Stimulated activated CD4-positive, alpha-beta T cell treated with anti-CD3 and anti-CD28 coated beads, Interleukin-4, amount 100 ng/mL, for 24 hours (primary cell): ENCODE measurements at regions not wholly inside any gene's neighbourhood (a gene's known extent, or its start where the extent isn't known, plus 50 kb on each side); places are given as distances from the start of the nearest gene placed in this dataset.
"Not testable (repeated sequence)": the region's sequence is repeated elsewhere in the genome, so short reads cannot be mapped to it uniquely, and the experiment has no call there.

Experiments used
- DNase-seq: peaks from one replicate; pipeline ENCODE4 v3.0.0-alpha.2; 2020

GRCh38 chrX:1006156-1006730 is 206.2 kb downstream of the CRLF2 start:
- DNase-seq: no peak

- no peak for DNase-seq
Observed at GRCh38 chrX:1002611-1003010, 209.8 kb downstream of the CRLF2 start.

DNA sequence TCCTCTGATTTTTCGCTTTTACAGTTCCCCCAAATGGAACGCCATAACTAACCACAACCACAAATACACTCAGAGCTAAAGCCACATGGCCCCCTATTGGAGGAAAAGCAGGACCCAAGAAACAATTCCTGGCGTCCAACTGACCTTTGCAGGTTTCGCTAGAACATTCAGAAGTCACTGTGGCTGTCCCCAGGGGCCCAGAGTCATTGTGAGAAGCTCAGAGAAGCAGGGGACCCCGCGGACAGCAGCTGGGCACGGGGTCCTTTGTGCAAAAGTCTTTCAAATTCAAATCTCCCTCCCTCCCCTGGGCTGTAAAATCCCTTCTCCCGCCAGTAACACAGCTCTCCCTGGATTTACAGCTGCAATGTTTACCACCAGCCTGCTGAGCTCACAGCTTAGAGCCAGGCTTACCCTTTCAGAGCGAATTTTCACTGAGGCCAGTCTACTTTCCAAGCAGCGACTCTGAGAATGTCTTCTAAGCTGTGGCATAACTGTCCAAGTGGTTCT is 214.8 kb downstream of the CRLF2 start:
- DNase-seq: no peak

GRCh38 chrX:994780-995179 is 217.7 kb downstream of the CRLF2 start:
- no peak for DNase-seq

DNA sequence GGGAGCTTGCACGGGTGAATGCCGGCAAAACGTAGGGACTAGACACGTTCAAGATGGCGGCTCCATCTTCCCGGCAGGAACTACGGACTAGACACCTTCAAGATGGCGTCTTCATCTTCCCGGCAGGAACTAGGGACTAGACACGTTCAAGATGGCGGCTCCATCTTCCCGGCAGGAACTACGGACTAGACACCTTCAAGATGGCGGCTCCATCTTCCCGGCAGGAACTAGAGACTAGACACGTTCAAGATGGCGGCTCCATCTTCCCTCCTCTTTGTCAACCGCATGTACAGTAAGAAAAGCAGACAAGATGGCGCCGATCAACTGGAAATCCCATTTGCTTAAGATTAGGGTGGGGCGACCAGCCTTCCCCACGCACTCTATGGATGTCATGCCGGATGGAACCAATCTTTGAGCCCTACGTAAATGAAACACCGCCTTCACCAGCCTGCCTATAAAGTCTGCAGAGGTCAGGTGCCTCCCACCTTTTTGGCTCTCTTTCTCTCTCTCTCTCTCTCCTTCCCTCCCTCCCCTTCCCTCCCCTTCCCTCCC is 222.4 kb downstream of the CRLF2 start:
- peak; percentile 17 for DNase-seq

- not testable (repeated sequence) for DNase-seq
Observed at GRCh38 chrX:988530-988929, 223.9 kb downstream of the CRLF2 start.

- no peak for DNase-seq
Observed at GRCh38 chrX:981791-982626, 230.4 kb downstream of the CRLF2 start.

- no peak for DNase-seq
Observed at GRCh38 chrX:980587-981235, 231.7 kb downstream of the CRLF2 start.

DNA sequence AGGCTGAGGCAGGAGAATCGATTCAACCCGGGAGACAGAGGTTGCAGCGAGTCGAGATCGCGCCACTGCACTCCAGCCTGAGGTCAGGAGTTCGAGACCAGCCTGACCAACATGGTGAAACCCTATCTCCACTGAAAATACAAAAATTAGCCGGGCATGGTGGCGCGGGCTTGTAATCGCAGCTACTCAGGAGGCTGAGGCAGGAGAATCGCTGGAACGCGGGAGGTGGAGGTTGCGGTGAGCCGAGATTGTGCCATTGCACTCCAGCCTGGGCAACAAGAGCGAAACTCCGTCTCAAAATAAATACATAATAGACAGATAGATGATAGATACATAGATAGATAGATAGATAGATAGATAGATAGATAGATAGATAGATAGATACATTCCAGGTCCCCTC is 233.3 kb downstream of the CRLF2 start:
- not testable (repeated sequence) for DNase-seq

DNA sequence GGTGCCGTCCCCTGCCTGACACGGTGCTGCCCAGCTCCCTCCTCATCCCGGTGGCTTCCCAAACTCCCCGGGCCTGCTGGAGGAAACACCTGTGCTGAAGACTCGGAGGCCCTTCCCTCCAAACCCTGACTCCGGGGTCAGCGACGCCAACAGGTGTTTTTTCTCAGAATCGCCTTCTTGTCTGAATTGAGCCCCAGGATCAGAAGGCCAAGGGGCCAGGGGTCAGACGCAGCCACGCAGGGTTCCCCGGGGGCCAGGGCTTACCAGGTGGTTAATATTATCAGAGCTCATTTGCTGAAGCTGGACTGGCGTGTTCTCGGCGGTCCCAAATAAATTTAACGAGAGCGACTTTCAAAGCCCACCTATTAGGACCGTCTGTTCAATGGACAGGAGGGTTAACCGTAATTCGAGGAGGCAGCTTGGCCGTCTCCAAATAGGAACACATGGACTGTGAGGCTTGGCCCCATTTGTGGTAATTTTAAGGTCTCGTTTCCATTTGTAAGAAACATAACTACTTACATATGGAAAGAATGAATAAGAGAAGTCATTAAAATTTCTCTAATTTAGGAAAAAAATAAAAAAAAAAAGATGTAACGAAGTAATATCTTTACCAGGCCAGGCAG is 239.3 kb downstream of the CRLF2 start:
- no peak for DNase-seq

GRCh38 chrX:968148-968965 is 244.1 kb downstream of the CRLF2 start:
- no peak for DNase-seq

- no peak for DNase-seq
Observed at GRCh38 chrX:966396-967070, 245.9 kb downstream of the CRLF2 start.

- DNase-seq: no peak
Observed at GRCh38 chrX:964831-965416, 247.5 kb downstream of the CRLF2 start.

- DNase-seq: no peak
Observed at GRCh38 chrX:960821-961220, 251.6 kb downstream of the CRLF2 start.

GRCh38 chrX:959595-959994 is 252.9 kb downstream of the CRLF2 start:
- DNase-seq: no peak

DNA sequence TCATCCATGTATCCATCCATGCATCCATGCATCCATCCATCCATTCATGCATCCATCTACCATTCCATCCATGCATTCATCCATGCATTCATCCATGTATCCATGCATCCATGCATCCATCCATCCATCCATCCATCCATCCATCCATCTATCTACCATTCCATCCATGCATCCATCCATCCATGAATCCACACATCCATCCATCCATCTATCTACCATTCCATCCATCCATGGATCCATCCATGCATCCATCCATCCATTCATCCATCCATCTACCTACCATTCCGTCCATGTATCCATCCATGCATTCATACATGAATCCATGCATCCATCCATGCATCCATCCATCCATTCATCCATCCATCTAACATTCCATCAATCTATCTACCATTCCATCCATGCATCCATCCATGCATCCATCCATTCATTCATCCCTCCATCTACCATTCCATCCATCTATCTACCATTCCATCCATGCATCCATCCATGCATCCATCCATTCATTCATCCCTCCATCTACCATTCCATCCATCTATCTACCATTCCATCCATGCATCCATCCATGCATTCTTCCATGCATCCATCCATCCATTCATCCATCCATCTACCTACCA is 257.2 kb downstream of the CRLF2 start:
- DNase-seq: not testable (repeated sequence)

DNA sequence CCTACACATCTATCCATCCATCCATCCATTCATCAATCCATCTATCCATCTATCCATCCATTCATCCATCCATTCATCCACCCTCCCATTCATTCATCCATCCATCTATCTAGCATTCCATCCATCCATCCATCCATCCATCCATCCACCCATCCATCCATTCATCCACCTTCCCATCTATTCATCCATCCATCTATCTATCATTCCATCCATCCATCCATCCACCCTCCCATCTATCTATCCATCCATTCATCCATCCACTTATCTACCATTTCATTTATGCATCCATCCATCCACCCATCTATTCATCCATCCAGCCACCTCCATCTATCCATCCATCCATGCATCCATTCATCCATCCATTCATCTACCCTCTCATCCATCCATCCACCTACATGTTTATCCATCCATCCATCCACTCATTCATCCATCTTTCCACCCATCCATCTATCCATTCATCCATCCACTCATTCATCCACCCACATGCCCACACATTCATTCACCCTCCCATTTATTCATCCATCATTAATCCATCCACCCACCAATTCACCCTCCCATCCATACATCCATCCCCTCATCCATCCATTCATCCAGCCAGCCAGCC is 258.5 kb downstream of the CRLF2 start:
- DNase-seq: no peak

DNA sequence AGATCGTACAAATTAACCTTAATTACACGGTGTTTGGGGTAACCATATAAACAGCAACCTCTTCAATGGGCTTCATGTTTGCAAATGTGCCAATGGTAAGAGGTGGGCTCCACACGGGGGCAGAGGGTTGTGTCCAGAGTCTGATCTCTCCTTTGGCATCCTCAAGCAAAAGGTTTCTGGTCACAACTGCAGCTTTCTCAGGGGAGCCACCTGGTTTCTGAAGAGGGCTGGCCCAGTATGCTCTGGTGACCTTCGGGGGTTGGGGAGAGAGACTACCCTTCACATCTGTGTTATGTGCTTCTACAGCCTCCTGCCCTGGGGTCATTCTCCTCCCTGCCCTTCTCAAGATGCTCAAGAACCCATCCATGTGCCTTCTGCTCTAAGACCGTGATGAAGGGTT is 259.6 kb downstream of the CRLF2 start:
- no peak for DNase-seq

GRCh38 chrX:947262-947661 is 265.2 kb downstream of the CRLF2 start:
- DNase-seq: not testable (repeated sequence)

DNA sequence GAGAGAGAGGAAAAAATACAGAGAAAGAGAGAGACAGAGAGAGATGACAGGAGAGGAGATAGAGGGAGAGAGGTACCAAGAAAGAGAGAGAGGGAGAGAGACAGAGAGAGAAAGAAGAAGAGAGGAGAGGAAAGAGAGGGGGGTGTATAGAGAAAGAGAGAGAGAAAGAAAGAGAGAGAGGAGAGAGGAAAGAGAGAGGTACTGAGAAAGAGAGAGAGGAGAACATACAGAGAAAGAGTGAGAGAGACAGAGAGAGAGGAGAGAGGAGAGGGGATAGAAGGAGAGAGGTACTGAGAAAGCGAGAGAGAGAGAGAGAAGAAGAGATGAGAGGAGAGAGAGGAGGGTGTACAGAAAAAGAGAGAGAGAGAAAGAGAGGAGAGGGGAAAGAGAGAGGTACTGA is 269.4 kb downstream of the CRLF2 start:
- DNase-seq: no peak
